Kasumi-1 (cell line): ENCODE measurements at regions not wholly inside any gene's neighbourhood (a gene's known extent, or its start where the extent isn't known, plus 50 kb on each side); places are given as distances from the start of the nearest gene placed in this dataset.

Experiments
- DNase-seq, 2 experiments: peaks; one replicate each; lab custom pipeline; 2025; lab: John Stamatoyannopoulos, UW

DNA sequence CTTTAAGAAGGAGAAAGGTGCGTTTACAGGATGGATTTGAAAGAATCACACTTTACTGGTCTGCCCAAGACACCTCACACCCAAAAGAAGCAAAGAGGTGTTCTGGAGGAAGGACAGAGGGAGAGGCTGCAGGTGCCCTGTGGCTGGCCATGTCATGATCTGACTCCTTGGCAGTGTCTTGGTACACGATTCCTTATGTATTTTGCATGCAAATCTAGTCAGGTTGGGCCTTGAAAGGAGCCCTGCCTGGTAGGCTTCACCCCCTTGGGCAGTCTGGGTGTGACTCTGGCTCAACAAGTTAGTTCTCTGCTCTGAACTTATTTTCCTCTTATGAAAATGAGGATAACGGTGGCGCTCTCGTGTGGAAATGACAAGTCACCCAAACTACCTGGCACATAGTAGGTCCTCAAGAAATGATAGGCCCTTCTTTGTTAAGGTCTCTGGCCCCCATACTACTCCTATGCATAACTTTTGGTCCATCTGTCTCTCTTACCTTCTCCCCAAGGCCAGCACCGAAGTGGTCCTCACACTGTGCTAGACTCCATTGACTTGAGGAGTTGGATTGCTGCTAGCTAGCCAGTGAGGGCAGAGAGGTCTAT, 212.5 kb downstream of the SEMA6A start:
- DNase-seq = no peak

DNA sequence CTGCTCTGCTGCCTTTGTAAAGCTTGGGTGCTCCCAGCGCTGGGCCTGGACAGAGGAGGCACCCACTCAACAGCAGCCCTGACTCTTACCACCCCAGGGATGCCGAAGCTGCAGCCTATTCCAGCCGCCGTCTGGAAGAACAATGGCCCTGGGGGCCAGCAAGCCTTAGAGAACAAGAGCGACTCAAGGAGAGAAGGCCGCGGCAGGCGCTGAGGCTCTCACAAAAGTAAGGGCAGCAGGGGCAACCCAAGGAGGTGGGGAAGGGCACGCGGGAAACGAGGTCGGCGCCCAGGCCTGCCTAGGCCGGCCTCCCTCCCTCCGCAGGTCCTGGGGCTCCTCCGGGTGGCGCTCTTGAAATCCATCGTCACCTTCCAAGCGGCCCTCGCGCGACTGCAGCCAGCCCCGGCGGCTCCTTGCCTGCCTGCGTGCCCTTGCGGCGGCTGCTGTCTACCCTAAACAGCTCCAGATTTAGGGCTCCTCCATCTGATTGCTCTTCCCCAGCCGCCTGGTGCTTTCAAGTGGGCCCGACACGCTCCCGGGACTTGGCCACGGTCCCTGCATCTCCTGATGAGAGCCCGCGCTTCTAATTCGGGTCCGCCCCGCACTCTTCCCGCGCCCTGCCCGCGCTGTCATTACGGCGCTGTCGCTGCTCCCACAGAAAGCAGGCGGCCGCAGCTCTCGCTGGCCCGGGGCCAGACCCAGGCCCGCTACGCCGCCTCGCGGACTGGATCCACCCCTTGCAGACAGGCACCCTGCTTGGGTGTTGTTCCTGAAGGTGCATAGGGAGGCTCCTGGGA, 213.3 kb downstream of the SEMA6A start:
- DNase-seq = no peak

DNA sequence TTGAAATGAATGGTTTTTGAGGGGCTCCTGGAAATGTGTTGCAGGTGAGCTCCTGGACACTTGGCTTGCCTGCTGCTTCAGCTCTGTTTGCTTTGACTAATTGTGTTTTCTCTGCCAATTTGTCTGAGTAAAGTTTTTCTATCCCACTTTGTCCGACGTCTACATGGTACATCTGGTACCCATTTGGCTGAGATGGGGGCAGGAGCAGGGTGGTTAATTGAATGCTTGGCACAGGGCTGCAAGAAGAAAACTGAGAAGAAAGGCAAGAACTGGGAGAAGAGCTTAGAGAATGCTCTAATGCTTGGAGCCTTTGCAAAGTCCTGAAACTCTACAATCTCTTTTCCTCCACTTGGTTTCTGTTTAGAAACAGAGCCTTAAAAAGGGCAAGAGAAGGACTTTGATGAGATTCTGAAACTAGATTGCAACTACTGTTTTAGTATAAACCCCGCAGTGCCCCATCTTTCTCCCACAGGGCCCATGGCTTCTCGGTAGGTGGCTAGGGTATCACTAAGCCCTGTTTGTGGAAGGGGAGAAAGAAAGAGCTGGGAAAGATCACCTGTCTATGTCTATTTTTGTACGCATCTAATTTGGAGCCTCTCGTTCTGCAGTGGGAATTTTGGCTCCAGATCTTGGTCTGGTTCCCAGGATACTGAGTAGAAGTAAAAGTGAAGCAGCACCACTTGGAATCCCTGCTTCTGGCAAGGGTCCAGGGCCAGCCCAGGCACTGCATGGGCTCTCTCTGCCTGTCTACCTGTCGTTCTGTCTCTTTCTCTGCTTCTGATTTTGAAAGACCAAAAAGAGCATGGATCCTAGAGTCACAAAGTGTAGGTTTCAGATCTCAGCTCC, 214.4 kb downstream of the SEMA6A start:
- no peak for DNase-seq

DNA sequence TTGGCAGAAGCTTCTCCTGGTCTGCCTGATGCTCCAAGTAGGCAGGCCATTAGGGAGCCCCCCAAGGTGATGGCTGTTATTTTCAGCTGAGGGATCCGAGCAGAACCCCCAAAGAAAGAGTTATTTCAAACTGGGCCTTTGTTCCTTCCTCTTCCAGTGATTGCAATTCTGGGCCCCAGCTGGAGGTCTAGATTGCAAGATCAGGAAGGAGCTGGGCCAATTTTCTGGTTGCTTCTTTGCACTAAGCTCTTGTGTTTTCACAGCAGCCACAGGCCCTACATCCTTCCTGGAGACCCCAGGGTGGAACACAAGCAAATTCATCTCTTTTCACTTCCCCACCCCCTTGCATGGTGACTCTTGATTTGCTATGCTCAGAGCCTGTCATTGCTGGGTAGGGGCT, 215.0 kb downstream of the SEMA6A start:
- peak; percentile 78 to 79 for DNase-seq

DNA sequence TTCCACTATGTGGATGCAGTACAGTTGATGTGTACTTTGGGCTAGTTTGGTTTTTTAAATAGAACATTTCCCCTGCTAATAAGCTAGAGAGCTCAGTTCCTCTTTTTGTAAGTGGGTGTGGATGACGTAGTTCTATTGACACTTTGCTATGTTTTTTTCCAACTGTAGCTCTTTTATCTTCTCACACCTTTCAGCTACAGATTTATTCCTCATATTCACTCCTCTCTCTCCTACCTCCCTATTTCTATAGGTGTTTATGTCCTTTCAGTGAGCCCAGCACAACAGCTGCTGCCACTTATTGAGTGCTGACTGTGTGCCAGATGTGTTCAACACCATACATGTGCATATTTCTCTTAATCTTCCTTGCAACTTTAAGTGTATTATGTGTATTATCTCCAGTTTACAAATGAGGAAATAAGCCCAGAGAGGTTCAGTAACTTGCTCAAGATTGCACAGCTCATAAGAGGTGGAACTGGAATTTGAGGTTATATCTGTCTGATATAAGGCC, 215.7 kb downstream of the SEMA6A start:
- peak; percentile 85 to 94 for DNase-seq

DNA sequence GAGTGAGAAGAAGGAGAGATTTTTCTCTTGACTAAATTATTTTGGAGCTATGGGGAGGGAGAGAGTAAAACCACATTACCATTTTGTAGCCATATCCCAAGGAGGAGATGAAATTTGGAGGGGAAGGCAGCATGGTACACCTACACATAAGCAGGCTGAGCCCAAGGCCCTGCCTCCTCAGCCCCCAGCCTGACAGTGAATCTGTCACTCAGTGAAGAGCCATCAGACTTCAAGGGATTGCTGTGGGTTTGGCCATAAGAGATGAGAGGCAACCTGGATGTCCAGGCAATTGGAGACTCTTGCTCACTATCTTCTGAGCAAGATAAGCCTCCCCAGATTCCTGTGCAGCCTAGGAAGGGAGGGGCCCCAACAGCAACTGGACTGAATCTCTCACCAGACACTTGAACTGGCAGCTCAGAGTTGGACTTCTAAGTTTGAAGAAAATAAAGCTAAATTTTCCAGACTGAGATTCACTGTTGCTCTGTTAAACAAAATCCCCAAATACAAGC, 216.6 kb downstream of the SEMA6A start:
- no peak for DNase-seq

- DNase-seq = no peak
Measured at GRCh38 chr5:116355819-116356601, 218.6 kb downstream of the SEMA6A start.

GRCh38 chr5:116354699-116355098, 219.9 kb downstream of the SEMA6A start:
- no peak for DNase-seq

DNA sequence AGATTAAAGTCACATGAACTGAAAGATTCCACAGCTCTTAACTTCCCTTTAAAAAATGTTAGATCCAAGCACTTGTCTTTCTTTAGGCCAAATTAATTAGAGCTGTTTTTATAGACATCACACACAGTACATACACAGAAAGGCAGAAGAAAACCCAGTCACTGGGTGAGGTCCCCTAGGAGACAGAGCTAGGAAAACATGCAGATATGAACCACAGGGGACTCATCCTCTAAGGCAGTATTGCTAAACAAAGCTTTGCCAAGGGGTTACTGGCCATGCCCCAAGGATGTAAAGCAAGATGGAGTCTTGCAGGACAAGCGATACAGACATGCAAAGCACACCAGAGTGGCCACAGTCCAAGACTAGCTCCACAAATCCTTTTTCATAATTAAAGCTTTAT, 227.0 kb downstream of the SEMA6A start:
- DNase-seq = no peak

DNA sequence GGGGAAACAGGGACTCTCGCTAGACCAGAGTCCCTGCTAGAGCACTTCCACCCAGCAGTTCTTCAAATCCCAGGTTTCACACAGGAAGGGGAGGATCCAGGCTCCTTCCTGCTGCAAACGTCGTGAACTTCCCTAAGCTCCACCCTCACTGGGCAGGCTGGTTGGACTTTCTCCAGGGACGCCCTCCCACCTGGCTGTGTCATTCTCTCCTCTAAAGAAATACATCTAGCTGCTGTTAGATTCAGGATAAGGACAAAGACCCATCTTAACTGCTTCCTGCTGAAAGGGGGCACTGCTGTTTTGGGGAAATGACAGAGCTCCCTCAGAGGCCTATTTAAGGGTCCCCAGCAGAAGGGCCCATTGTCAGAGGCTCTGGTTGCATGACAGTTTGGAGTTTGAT, 230.7 kb downstream of the SEMA6A start:
- DNase-seq = peak; percentile 40 to 52
